Ovary (tissue), 3 donors: ENCODE measurements at regions not wholly inside any gene's neighbourhood (a gene's known extent, or its start where the extent isn't known, plus 50 kb on each side); places are given as distances from the start of the nearest gene placed in this dataset.
"Not testable (repeated sequence)": the region's sequence is repeated elsewhere in the genome, so short reads cannot be mapped to it uniquely, and the experiment has no call there.

Source experiments
- CTCF ChIP-seq, 3 donors: fragments of 450-650 bp in 2 of 3; fragments of 200-600 bp in 1 of 3; IDR thresholded peaks; one replicate each; pipeline versions ENCODE4 v1.5.1 to v1.8.0; 2016 to 2022; ENCODE audit warnings: antibody characterized with exemption in 3 of 3, mild to moderate bottlenecking in 1 of 3
- EP300 ChIP-seq: sonication (generic); formaldehyde crosslinking; IDR thresholded peaks from one replicate; pipeline ENCODE4 v1.6.1; 2017; ENCODE audit warnings: antibody characterized with exemption
- POLR2A ChIP-seq: fragments of 450-650 bp; IDR thresholded peaks from one replicate; pipeline ENCODE4 v1.6.1; 2017; ENCODE audit warnings: antibody characterized with exemption, mild to moderate bottlenecking, moderate library complexity
- donor health status: DM: no; HTN: no; CAD: no.

GRCh38 chr16:29328528-29328927 is 78.0 kb downstream of the NPIPB11 start:
- not testable (repeated sequence) for TF ChIP-seq CTCF (IDR thresholded peaks at IDR 0.05); POLR2A; EP300
